ENCODE measurements at regions not wholly inside any gene's neighbourhood (a gene's known extent, or its start where the extent isn't known, plus 50 kb on each side); places are given as distances from the start of the nearest gene placed in this dataset.
"Not testable (repeated sequence)": the region's sequence is repeated elsewhere in the genome, so short reads cannot be mapped to it uniquely, and the experiment has no call there.

- no peak for ATAC-seq
- no peak for TF ChIP-seq CTCF (IDR thresholded peaks at IDR 0.05)
Observed at GRCh38 chr1:60842304-60842703, 240.1 kb upstream of the NFIA start.

GRCh38 chr1:60841116-60842046 lies 241.0 kb upstream of the NFIA start:
- H3K27ac ChIP-seq = no peak overlapping the region
- intact Hi-C loops (cut with DNase I) = no loop called here

More at GRCh38 chr1:60842304-60842703, 240.1 kb upstream of the NFIA start:
- no peaks in the 10 kb centered on the region for H3K4me1 ChIP-seq
- no peak overlapping the region for H3K27ac ChIP-seq
- DNase-seq = no peak
- H3K4me3 ChIP-seq = no peak overlapping the region
- H3K9me3 ChIP-seq = peaks cover 0 to 4% of the 10 kb centered on the region in 2 donors
- intact Hi-C loops (cut with DNase I) = no loop called here
- H3K27me3 ChIP-seq = peaks cover 0 to 4% of the 10 kb centered on the region in 2 donors
- H3K36me3 ChIP-seq = no peaks in the 10 kb centered on the region

GRCh38 chr1:60840476-60840875 lies 241.9 kb upstream of the NFIA start:
- H3K27me3 ChIP-seq; intact Hi-C loops (cut with DNase I); H3K4me3 ChIP-seq; H3K4me1 ChIP-seq; DNase-seq; H3K27ac ChIP-seq; H3K9me3 ChIP-seq; ATAC-seq; H3K36me3 ChIP-seq: not testable (repeated sequence)

More at GRCh38 chr1:60841116-60842046, 241.0 kb upstream of the NFIA start:
- no peak for TF ChIP-seq CTCF (IDR thresholded peaks at IDR 0.05)
- Histone ChIP-seq H3K4me3 (no peak overlapping the region), H3K27me3 (peaks cover 0 to 4% of the 10 kb centered on the region in 2 donors), H3K36me3 (no peaks in the 10 kb centered on the region), H3K9me3 (peaks cover 0 to 4% of the 10 kb centered on the region in 2 donors), H3K4me1 (no peaks in the 10 kb centered on the region)
- ATAC-seq = no peak
- DNase-seq = no peak

GRCh38 chr1:60835649-60836048 lies 246.7 kb upstream of the NFIA start:
- TF ChIP-seq CTCF (IDR thresholded peaks at IDR 0.05) = no peak
- Histone ChIP-seq H3K27ac (no peak overlapping the region), H3K4me1 (no peaks in the 10 kb centered on the region), H3K27me3 (peaks cover 0 to 4% of the 10 kb centered on the region in 2 donors), H3K4me3 (no peak overlapping the region), H3K36me3 (no peaks in the 10 kb centered on the region), H3K9me3 (no peaks in the 10 kb centered on the region)
- ATAC-seq = no peak
- no peak for DNase-seq
- intact Hi-C loops (cut with DNase I) = no loop called here

GRCh38 chr1:60833173-60833572 lies 249.2 kb upstream of the NFIA start:
- H3K9me3 ChIP-seq = no peaks in the 10 kb centered on the region
- no peak for TF ChIP-seq CTCF (IDR thresholded peaks at IDR 0.05)
- H3K27me3 ChIP-seq = no peaks in the 10 kb centered on the region
- DNase-seq (no peak), ATAC-seq (no peak)
- no peaks in the 10 kb centered on the region for H3K36me3 ChIP-seq
- intact Hi-C loops (cut with DNase I) = no loop called here
- H3K4me1 ChIP-seq = no peaks in the 10 kb centered on the region
- H3K27ac ChIP-seq = no peak overlapping the region
- no peak overlapping the region for H3K4me3 ChIP-seq

All from left lung (tissue), 4 donors.